Keratinocyte (primary cell): ENCODE measurements at regions not wholly inside any gene's neighbourhood (a gene's known extent, or its start where the extent isn't known, plus 50 kb on each side); places are given as distances from the start of the nearest gene placed in this dataset.

ENCODE experiments used
- CTCF ChIP-seq, 3 experiments: IDR thresholded peaks in 1 of 3; conservative IDR thresholded peaks in 1 of 3; optimal IDR thresholded peaks in 1 of 3; 2 replicates in 2 of 3; 3 replicates in 1 of 3; pipeline versions ENCODE3 to v1.5.1; 2011; ENCODE audit warnings: low read length in 3 of 3, mild to moderate bottlenecking in 3 of 3, moderate library complexity in 2 of 3, control low read depth in 1 of 3, inconsistent platforms in 1 of 3; ENCODE audit not compliant: insufficient read depth in 2 of 3; ENCODE audit errors: extremely low read depth in 1 of 3
- EZH2 ChIP-seq: IDR thresholded peaks from one replicate; pipeline ENCODE4 v1.6.1; 2012; ENCODE audit warnings: inconsistent platforms, mild to moderate bottlenecking, low read length, moderate library complexity

GRCh38 chr12:105590571-105590970, 260.1 kb downstream of the C12orf75 start:
- TF ChIP-seq EZH2 (no peak), CTCF (optimal IDR thresholded peaks at IDR 0.05 in 1 of 3, IDR thresholded peaks at IDR 0.05 in 1 of 3, conservative IDR thresholded peaks at IDR 0.05 in 1 of 3; ENCODE audit: extremely low read depth in 1 of 3, insufficient read depth in 2 of 3, low read length in 3 of 3) (no peak)
